ENCODE measurements at regions not wholly inside any gene's neighbourhood (a gene's known extent, or its start where the extent isn't known, plus 50 kb on each side); places are given as distances from the start of the nearest gene placed in this dataset.

- no peak for DNase-seq (ENCODE audit: low spot score)
Measured at GRCh38 chr13:47251771-47252170, 354.9 kb upstream of the HTR2A start.

DNA sequence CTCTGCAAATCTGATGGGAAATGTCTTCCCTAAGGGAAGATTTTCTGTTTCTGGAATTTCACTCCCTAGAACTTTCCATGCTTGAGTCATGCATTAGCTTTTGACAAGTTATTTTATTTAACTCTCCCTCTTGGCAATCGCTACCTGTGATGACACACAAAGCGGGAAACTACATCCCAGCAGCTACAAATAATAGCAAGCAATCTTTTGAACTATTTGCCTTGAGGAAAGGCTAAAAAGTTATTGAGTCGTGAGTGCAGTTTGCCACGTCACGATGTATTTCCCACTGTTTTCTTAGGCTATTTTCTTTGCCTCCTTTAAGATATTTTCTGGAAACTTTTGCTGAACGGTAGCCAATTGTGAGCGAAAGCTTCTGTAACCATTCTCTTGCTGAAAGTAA, 353.3 kb upstream of the HTR2A start:
- peak; percentile 45 for DNase-seq (ENCODE audit: low spot score)

DNA sequence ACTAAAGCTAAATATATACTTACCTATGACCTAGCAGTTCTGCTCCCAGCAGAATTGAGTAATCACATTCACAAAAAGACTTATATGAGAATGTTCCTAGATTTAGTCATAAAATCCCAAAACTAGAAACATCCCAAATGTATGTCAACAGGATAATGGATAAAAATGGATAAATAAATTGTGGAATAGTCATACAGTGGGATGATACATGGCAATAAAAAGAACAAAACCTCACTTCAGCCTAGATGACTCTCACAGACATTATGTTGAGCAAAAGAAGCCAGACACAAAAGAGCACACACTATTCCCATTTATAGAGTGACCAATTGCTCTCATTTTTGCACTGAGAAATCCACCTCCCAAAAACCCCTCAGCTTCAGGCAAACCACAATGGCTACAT, 352.4 kb upstream of the HTR2A start:
- no peak for DNase-seq (ENCODE audit: low spot score)

DNA sequence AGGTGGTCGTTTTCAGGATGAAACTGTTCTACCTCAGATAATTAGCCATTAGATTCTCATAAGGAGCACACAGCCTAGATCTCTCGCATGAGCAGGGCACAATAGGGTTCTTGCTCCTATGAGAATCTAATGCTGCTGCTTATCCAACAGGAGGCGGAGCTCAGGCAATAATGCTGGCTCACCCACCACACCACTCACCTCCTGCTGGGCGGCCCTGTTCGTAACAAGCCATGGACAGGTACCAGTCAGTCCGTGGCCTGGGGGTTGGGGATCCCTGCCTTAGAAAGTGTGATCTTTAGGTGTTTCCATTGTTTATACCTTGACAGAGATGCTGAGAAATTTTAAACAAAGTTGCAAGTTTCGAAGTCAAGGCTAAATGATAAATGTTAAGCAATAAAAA, 344.6 kb upstream of the HTR2A start:
- no peak for DNase-seq (ENCODE audit: low spot score)

- DNase-seq (ENCODE audit: low spot score), result no peak
Measured at GRCh38 chr13:47239025-47239424, 342.2 kb upstream of the HTR2A start.

- no peak for DNase-seq (ENCODE audit: low spot score)
Measured at GRCh38 chr13:47237571-47237970, 340.7 kb upstream of the HTR2A start.

DNA sequence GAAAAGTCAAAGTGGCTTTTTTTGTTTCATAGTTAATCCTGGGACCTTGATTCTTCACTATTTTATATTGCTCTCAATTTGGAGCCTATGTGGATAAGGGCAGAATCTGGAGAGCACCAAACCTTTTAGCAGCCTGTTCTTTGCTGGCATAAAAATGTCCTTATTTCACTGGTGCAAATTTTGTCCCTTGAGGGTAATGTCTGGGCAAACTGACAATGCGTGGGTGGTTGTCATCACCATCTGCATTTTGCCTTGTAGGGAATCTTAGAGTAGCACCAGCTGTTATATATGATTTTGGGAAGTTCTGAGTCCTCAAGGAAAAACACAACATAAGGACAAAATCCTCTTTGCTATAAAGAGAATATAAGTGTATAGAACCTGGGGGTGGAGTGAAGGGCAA, 336.9 kb upstream of the HTR2A start:
- DNase-seq (ENCODE audit: low spot score), result no peak

DNA sequence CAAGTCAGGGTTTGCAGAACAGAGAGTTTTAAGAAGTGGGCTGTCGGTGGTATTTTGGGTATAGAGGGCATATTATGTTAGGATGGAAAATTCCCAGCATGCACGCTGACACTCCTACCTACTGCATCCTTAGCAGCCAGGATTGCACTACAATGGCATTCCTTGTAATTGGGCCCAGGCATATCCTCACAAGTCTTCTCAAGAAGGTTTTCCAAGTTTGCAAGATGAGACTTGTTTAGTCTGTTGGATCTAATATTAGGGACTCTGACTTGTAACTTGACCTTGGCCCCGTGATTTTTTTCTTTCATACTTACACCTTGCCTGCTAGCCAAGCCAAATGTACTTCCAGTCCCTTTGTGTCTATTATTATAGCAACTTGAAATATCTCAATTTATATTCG, 335.7 kb upstream of the HTR2A start:
- DNase-seq (ENCODE audit: low spot score), result no peak

- DNase-seq (ENCODE audit: low spot score), result no peak
Measured at GRCh38 chr13:47230155-47230554, 333.3 kb upstream of the HTR2A start.

DNA sequence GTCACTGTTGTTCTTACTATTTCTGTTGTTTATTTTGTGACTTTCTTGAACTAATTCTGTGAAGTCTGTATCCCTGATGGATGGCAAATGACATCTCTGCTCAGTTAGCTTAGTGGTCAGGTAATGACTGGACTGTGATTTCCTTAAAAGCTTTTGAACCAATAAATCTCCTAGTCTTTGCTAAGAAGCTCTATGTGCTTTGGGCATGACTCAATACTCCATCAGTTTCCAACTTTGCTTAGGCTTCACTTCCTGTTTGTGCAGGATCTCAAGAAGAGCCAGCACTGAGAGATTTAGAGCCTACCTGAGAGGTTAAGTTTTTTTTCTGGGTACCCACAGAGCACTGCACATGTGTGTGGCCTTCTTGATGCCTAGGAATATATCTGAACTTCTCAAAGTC, 329.7 kb upstream of the HTR2A start:
- DNase-seq (ENCODE audit: low spot score), result peak; percentile 27

DNA sequence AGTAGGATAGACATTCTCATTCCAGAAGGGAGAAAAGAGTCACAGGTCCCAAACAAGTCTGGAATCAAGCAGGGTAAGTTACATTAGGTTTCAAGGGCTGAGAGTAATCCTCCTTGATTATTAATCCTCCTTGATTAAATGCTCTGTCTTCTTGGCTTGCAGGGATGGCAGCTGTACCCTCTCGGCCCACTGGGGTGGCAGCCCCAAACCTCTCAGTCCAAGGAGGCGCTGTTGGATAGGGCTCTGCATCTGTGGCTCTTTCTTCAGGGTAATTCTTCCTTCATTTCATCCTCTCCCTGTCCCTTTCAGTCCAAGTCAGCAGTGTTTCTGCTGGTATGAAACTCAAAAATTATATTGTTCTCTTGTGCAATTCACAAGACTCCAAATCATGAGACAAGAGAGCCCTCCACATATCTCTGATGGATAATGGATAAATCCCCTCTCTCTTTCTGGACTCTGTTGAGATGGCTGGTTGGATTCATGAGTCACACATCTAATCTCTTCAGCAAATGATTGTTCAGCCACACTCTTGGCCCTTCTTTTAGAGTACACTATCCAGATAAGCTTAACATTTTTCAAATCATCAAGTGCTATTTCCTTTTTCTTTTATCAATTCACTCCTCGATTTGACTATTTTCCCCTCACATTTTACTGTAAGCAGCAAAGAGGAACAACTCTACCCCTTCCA, 323.7 kb upstream of the HTR2A start:
- no peak for DNase-seq (ENCODE audit: low spot score)

- DNase-seq (ENCODE audit: low spot score), result no peak
Measured at GRCh38 chr13:47218611-47219010, 321.8 kb upstream of the HTR2A start.

GRCh38 chr13:47216176-47216822, 319.4 kb upstream of the HTR2A start:
- DNase-seq (ENCODE audit: low spot score), result peak; percentile 71

GRCh38 chr13:47215736-47216135, 318.9 kb upstream of the HTR2A start:
- peak; percentile 95 for DNase-seq (ENCODE audit: low spot score)

DNA sequence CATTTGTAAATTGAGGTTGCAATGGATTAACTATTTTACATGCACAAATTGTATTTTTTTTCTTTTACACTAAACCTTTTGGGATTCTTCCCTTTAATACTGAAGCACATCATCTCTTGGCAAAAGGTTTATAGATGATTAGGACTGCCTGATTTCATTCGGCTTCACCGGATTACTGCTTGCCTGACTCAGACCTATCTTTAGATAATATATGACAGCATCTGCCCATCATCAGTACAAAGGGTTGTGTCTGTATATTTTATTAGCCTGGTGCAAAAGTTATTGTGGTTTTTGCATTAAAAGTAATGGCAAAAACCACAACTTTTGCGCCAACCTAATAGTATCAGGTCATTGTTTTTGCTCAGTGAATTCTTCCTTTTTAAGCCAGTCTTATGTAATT, 316.2 kb upstream of the HTR2A start:
- no peak for DNase-seq (ENCODE audit: low spot score)

GRCh38 chr13:47211106-47211505, 314.3 kb upstream of the HTR2A start:
- peak; percentile 84 for DNase-seq (ENCODE audit: low spot score)

GRCh38 chr13:47206111-47206510, 309.3 kb upstream of the HTR2A start:
- DNase-seq (ENCODE audit: low spot score), result no peak

DNA sequence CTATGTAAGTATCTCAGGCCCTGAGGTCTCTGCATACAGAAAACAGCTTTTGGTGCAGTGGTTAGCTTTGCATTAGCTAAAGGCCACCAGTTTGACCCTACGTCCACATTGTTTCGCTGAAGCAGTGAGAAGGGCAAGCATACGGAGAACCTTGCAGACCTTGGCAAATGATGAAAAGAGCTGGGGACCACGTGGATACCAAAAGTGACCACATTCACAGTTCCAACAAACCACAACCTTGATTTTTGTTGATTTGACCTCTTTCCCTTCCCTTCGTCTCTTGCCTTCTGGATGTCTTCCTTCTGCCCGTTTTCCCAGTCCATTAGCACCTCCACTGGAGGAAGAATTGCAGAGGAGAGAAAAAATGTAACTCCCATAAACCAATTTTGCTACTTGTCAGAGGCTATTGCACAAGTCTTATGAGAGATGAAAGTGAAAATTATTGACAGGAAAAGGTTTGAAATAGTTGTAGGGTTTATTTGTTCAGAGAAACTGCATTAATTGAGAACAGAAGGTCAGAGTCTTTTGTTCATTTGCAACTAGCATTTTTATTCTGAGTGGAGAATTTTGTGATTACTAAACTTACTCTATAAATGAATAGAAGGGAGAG, 293.9 kb upstream of the HTR2A start:
- DNase-seq (ENCODE audit: low spot score), result no peak

DNA sequence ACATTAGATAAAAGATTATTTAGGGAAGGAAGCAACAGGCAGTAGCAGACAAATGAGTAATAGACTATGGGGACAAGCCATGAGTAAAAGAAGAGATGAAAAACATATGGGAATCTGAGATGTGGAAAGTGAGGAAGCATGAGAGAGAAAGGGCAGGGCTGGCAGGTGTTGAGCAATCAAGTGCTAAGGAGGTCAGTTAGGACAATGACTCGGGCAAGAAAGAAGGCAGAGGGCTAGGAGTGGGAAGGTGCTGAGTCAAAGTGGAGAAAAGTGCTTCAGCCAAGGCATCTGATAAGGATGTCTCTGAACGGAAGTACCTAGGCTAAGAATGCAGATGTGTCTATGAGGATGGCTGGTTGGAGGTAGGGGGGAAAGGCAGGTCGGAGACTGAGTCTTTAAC, 291.9 kb upstream of the HTR2A start:
- DNase-seq (ENCODE audit: low spot score), result peak; percentile 23

DNA sequence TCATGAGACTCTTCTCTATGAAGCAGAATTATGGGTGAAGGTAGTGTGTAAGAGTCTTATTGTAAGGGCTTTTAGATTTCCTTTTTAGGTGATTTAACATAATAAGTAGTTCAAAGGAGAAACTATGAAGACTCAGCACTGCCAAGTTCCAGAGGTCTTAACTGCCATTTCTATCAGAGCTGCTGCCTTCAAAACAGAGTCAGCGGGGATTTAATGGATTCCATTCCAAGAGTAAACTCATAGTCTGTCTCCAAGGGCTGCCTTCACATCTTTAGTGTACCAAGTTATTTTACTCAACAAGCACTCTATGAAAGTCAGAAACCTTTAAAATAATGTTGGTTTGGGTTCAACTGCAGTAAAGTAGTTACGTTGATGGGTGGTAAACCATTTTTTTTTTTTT, 289.6 kb upstream of the HTR2A start:
- no peak for DNase-seq (ENCODE audit: low spot score)

DNA sequence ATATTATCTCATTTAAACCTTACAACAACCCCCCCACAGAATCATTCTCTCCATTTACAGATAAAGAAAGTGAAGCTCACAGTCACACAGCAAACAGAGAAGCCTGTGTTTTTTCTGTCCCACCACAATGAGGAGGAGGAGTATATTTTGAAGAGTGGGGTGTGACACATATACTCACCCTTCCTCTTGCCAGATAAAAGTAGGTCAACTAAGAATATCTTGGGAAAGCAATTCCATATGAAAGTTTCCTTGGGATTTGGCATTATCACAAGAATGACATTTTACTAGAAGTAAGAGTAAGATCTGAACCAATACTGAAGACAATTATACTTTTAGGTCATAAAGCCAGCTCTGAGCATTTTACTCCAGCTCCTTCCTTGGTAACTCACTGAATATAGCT, 287.5 kb upstream of the HTR2A start:
- no peak for DNase-seq (ENCODE audit: low spot score)

DNA sequence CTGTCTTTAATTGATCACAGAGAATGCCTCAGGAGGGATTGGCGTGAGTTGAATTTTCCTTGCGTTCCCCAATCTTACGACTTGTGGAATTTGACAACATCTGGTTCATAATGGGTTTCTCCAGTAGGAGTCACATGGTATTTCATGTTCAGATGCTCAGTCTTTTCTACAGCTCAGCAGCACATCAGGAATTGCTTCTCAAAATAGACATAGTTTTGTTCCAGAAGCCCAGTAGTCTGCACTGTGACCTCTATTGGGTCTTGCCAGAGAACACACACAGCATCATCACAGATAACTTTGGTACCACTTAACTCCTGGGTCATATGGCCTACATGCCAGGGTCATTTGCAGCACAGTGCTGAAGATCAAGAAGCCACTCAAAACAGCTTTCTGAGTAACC, 282.5 kb upstream of the HTR2A start:
- no peak for DNase-seq (ENCODE audit: low spot score)
